Activated naive CD8-positive, alpha-beta T cell treated with anti-CD3 and anti-CD28 coated beads for 36 hours (primary cell): ENCODE measurements at regions not wholly inside any gene's neighbourhood (a gene's known extent, or its start where the extent isn't known, plus 50 kb on each side); places are given as distances from the start of the nearest gene placed in this dataset.

ENCODE experiments used
- DNase-seq: peaks from one replicate; pipeline ENCODE4 v3.0.0; 2021
- H3K27ac Mint-ChIP-seq: one replicate; pipeline ENCODE4 v1.8.0; 2022; ENCODE audit warnings: mild to moderate bottlenecking, moderate library complexity, mixed read lengths
- H3K27me3 Mint-ChIP-seq: one replicate; pipeline ENCODE4 v1.8.0; 2022; ENCODE audit warnings: mild to moderate bottlenecking, mixed read lengths
- H3K36me3 Mint-ChIP-seq: one replicate; pipeline ENCODE4 v1.8.0; 2021; ENCODE audit warnings: mild to moderate bottlenecking, mixed read lengths
- H3K4me1 Mint-ChIP-seq: one replicate; pipeline ENCODE4 v1.8.0; 2021; ENCODE audit warnings: mixed read lengths
- H3K4me3 Mint-ChIP-seq: one replicate; pipeline ENCODE4 v1.8.0; 2022; ENCODE audit warnings: mild to moderate bottlenecking, moderate library complexity, mixed read lengths
- H3K9me3 Mint-ChIP-seq: one replicate; pipeline ENCODE4 v1.8.0; 2022; ENCODE audit warnings: mixed read lengths

- H3K36me3 Mint-ChIP-seq = no peaks in the 10 kb centered on the region
- no peak overlapping the region for H3K27ac Mint-ChIP-seq
- H3K9me3 Mint-ChIP-seq = no peaks in the 10 kb centered on the region
- no peaks in the 10 kb centered on the region for H3K27me3 Mint-ChIP-seq
- DNase-seq = no peak
- H3K4me3 Mint-ChIP-seq = no peak overlapping the region
- no peaks in the 10 kb centered on the region for H3K4me1 Mint-ChIP-seq
Measured at GRCh38 chr20:12595841-12596240, 412.9 kb upstream of the SPTLC3 start.

GRCh38 chr20:12596863-12597262 is 411.9 kb upstream of the SPTLC3 start:
- no peak for DNase-seq
- Mint-ChIP-seq H3K9me3 (no peaks in the 10 kb centered on the region), H3K27me3 (no peaks in the 10 kb centered on the region), H3K36me3 (no peaks in the 10 kb centered on the region), H3K4me3 (no peak overlapping the region), H3K27ac (no peak overlapping the region), H3K4me1 (no peaks in the 10 kb centered on the region)

- no peaks in the 10 kb centered on the region for H3K4me1 Mint-ChIP-seq
- H3K27me3 Mint-ChIP-seq = no peaks in the 10 kb centered on the region
- H3K36me3 Mint-ChIP-seq = no peaks in the 10 kb centered on the region
- no peak overlapping the region for H3K27ac Mint-ChIP-seq
- no peaks in the 10 kb centered on the region for H3K9me3 Mint-ChIP-seq
- no peak overlapping the region for H3K4me3 Mint-ChIP-seq
- DNase-seq = no peak
Measured at GRCh38 chr20:12597551-12597950, 411.2 kb upstream of the SPTLC3 start.

- no peak overlapping the region for H3K27ac Mint-ChIP-seq
- no peaks in the 10 kb centered on the region for H3K9me3 Mint-ChIP-seq
- no peak for DNase-seq
- H3K4me3 Mint-ChIP-seq = no peak overlapping the region
- H3K4me1 Mint-ChIP-seq = no peaks in the 10 kb centered on the region
- no peaks in the 10 kb centered on the region for H3K36me3 Mint-ChIP-seq
- no peaks in the 10 kb centered on the region for H3K27me3 Mint-ChIP-seq
Measured at GRCh38 chr20:12598894-12599293, 409.9 kb upstream of the SPTLC3 start.

DNA sequence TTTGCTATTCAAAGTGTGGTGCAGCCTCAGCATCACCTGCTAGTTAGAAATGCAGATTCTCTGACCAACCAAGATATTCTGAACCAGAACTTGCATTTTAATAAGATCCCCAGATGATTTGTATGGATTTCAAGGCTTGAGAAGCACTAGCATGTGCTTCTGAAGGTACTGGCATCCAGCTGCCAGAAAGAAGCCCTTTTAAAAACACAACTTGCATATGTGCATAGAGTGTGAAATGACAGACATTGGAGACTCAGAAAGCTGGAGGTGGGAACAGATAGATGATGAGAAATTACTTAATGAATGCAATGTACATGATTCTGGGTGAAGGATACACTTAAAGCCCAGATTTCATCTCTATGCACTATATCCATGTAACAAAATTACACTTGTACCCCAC is 409.3 kb upstream of the SPTLC3 start:
- H3K27ac Mint-ChIP-seq = no peak overlapping the region
- H3K4me1 Mint-ChIP-seq = no peaks in the 10 kb centered on the region
- no peaks in the 10 kb centered on the region for H3K9me3 Mint-ChIP-seq

DNA sequence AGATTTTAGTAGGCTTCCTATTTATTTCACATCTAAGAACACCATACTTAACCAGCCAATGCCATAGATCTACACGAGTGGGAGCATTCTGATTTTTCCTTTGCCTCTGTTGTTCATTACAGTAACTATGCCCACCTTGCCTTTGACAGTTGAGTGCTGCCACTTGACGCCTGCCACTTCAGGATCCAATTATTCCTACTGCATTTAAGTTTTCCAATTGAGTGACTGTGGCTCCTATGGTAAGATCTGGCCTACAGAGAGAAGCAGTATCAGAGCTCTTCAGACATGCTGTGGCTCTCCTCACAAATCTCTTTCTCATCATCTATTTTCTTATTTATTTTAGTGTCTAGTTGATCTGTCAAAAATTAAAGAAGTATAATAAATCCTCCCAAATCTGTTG is 403.0 kb upstream of the SPTLC3 start:
- DNase-seq = no peak
- no peaks in the 10 kb centered on the region for H3K9me3 Mint-ChIP-seq
- H3K27ac Mint-ChIP-seq = no peak overlapping the region
- no peaks in the 10 kb centered on the region for H3K27me3 Mint-ChIP-seq
- no peak overlapping the region for H3K4me3 Mint-ChIP-seq
- no peaks in the 10 kb centered on the region for H3K4me1 Mint-ChIP-seq
- H3K36me3 Mint-ChIP-seq = no peaks in the 10 kb centered on the region

More for the DNA sequence above, 409.3 kb upstream of the SPTLC3 start:
- Mint-ChIP-seq H3K36me3 (no peaks in the 10 kb centered on the region), H3K4me3 (no peak overlapping the region), H3K27me3 (no peaks in the 10 kb centered on the region)
- no peak for DNase-seq

DNA sequence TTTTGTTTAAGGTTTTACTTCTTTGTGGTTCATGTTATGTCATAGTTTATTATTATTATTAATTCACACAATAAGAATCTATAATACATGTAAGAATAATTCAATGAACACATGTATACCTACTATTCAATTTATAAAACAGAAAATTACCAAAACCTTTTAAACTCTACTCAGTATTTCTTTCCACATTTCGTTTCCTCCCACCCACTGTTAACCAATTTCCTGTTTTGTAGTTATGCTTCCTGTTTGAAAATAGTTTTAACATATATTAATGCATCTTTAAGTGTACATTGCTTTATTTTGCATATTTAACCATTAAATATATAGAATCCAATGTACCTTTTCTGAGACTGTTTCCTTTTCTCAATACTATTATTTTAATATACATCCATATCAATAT is 397.9 kb upstream of the SPTLC3 start:
- no peak overlapping the region for H3K4me3 Mint-ChIP-seq
- no peak overlapping the region for H3K27ac Mint-ChIP-seq
- DNase-seq = no peak
- H3K36me3 Mint-ChIP-seq = no peaks in the 10 kb centered on the region
- no peaks in the 10 kb centered on the region for H3K4me1 Mint-ChIP-seq
- peaks cover 3% of the 10 kb centered on the region for H3K9me3 Mint-ChIP-seq
- H3K27me3 Mint-ChIP-seq = no peaks in the 10 kb centered on the region

GRCh38 chr20:12614764-12615163 is 394.0 kb upstream of the SPTLC3 start:
- Mint-ChIP-seq H3K9me3 (peaks cover 7% of the 10 kb centered on the region), H3K4me1 (no peaks in the 10 kb centered on the region), H3K27me3 (no peaks in the 10 kb centered on the region), H3K4me3 (no peak overlapping the region), H3K27ac (no peak overlapping the region), H3K36me3 (no peaks in the 10 kb centered on the region)
- DNase-seq = no peak

GRCh38 chr20:12617076-12617475 is 391.7 kb upstream of the SPTLC3 start:
- no peaks in the 10 kb centered on the region for H3K36me3 Mint-ChIP-seq
- no peaks in the 10 kb centered on the region for H3K4me1 Mint-ChIP-seq
- DNase-seq = no peak
- H3K9me3 Mint-ChIP-seq = peaks cover 7% of the 10 kb centered on the region
- H3K27me3 Mint-ChIP-seq = no peaks in the 10 kb centered on the region
- no peak overlapping the region for H3K4me3 Mint-ChIP-seq
- H3K27ac Mint-ChIP-seq = no peak overlapping the region

DNA sequence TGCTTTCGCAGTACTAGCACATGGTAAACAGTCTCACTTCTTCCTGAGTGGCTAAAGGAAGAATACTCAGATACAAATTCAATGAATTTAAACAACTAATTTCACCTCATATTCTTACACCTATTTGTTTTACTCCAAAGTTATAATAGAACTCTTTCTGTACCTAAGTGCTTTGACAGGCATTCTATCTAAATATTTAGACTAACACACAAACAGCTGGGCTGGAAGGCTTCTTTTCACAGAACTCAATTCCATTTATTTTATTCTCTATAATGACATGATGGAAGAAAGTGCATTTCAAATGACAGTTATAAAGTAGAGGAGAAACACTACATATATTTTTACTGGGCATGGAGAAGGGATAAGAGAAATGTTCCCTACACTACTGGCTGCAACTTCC is 384.9 kb upstream of the SPTLC3 start:
- no peaks in the 10 kb centered on the region for H3K4me1 Mint-ChIP-seq
- peaks cover 5% of the 10 kb centered on the region for H3K9me3 Mint-ChIP-seq
- H3K27me3 Mint-ChIP-seq = no peaks in the 10 kb centered on the region
- no peaks in the 10 kb centered on the region for H3K36me3 Mint-ChIP-seq
- H3K27ac Mint-ChIP-seq = no peak overlapping the region
- DNase-seq = no peak
- H3K4me3 Mint-ChIP-seq = no peak overlapping the region

GRCh38 chr20:12627485-12627884 is 381.3 kb upstream of the SPTLC3 start:
- H3K9me3 Mint-ChIP-seq = peaks cover 5% of the 10 kb centered on the region
- H3K4me1 Mint-ChIP-seq = no peaks in the 10 kb centered on the region
- H3K36me3 Mint-ChIP-seq = no peaks in the 10 kb centered on the region
- no peak overlapping the region for H3K4me3 Mint-ChIP-seq
- no peaks in the 10 kb centered on the region for H3K27me3 Mint-ChIP-seq
- no peak overlapping the region for H3K27ac Mint-ChIP-seq
- no peak for DNase-seq

DNA sequence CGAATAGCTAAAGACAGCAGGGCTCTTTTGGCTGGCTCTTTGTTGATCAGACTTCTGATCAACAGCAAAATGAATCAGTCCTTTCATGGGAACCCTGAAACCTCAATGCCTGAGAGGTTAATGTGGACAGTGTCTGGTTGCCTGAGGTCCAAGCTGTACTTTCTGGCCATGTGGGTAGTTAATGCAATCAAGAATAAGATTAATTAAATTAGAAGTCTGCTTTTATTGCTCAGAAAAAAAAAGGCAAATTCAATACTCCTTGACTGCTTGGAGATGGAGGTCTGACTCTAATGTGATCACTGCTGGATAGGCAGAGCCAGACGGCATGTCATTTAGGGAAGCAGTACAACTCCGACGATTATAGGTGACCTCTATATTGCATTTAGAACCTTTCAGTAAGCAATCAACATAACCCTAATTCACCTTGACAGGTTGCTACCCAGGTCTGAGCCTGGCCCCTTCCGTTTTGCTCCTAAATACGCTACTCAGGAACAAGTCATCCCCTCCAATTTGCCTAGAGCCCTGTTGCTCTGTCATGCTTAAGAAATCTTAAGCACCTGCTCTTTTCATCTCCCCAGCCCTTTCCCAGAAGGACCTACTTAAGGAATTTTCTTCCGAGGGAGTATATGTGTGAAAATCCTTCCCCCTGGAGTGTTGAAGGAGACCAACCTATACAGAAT is 370.0 kb upstream of the SPTLC3 start:
- Mint-ChIP-seq H3K4me3 (no peak overlapping the region), H3K27me3 (no peaks in the 10 kb centered on the region)

DNA sequence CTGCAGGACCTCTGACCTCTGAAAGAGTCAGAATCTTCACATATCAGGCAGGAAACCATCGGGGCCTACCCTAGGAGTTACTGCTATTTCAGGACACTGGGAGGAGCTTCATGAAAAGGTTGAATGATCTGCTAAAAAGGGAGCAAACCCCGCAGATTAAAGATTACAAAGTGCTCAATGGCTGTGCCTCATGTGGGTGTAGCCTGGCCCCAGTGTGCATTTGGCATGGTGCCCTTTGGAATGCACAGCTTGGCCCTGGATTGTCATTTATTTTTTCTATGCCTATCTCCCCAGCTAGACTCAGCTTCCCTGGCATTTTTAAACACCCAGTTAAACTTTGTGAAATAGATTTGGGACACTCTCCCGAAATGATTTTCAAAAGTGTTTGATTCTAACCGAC is 368.5 kb upstream of the SPTLC3 start:
- no peak overlapping the region for H3K27ac Mint-ChIP-seq
- H3K9me3 Mint-ChIP-seq = peaks cover 1% of the 10 kb centered on the region
- H3K27me3 Mint-ChIP-seq = no peaks in the 10 kb centered on the region
- no peak for DNase-seq
- no peaks in the 10 kb centered on the region for H3K36me3 Mint-ChIP-seq
- no peaks in the 10 kb centered on the region for H3K4me1 Mint-ChIP-seq
- H3K4me3 Mint-ChIP-seq = no peak overlapping the region

More for the DNA sequence above, 370.0 kb upstream of the SPTLC3 start:
- H3K36me3 Mint-ChIP-seq = no peaks in the 10 kb centered on the region
- no peaks in the 10 kb centered on the region for H3K4me1 Mint-ChIP-seq
- peaks cover 1% of the 10 kb centered on the region for H3K9me3 Mint-ChIP-seq
- no peak overlapping the region for H3K27ac Mint-ChIP-seq
- no peak for DNase-seq

GRCh38 chr20:12641619-12642018 is 367.2 kb upstream of the SPTLC3 start:
- H3K9me3 Mint-ChIP-seq = peaks cover 1% of the 10 kb centered on the region
- no peak overlapping the region for H3K27ac Mint-ChIP-seq
- H3K4me1 Mint-ChIP-seq = no peaks in the 10 kb centered on the region
- H3K27me3 Mint-ChIP-seq = no peaks in the 10 kb centered on the region
- no peaks in the 10 kb centered on the region for H3K36me3 Mint-ChIP-seq
- H3K4me3 Mint-ChIP-seq = no peak overlapping the region
- DNase-seq = no peak

DNA sequence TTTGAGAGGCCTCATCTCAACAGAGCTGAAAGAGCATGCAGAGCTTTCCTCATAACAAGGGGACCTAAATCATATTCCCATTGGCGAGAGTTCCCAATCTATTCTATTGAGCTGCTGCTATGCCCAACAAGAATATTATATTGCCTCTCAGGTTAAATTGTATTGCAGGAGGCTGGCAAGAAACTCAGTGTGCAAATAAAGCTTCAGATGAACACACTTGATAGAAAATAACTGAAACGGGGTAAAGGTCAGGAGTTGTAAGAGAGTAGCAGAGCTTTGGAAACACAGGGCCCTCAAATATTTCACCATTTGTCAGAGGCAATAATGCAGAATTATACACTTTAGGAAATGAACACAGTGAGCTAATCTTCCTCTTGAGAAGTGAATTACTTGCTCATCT is 364.3 kb upstream of the SPTLC3 start:
- Mint-ChIP-seq H3K9me3 (no peaks in the 10 kb centered on the region), H3K4me1 (no peaks in the 10 kb centered on the region), H3K4me3 (no peak overlapping the region), H3K36me3 (no peaks in the 10 kb centered on the region), H3K27me3 (no peaks in the 10 kb centered on the region), H3K27ac (no peak overlapping the region)
- no peak for DNase-seq

DNA sequence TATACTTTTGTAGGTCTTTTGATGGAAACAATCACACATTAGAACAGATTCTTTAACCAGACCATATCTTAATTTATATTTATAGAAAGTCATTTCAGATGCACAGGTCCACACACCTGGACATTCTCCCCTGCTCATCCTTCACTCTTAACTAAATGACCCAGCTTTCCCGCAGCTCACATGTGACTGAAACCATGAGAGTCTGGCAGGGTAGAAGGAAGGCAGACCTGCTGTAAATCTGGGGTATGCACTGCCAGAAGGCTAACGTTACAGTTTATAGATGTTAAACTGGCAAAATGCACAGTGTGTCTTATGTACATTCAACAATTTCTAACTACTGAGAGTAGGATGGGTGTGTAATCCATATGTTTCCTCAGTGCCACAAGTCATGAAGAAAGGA is 359.5 kb upstream of the SPTLC3 start:
- Mint-ChIP-seq H3K27me3 (no peaks in the 10 kb centered on the region), H3K9me3 (no peaks in the 10 kb centered on the region), H3K27ac (no peak overlapping the region), H3K36me3 (no peaks in the 10 kb centered on the region), H3K4me1 (no peaks in the 10 kb centered on the region), H3K4me3 (no peak overlapping the region)
- no peak for DNase-seq
